ENCODE measurements at regions not wholly inside any gene's neighbourhood (a gene's known extent, or its start where the extent isn't known, plus 50 kb on each side); places are given as distances from the start of the nearest gene placed in this dataset.

GRCh38 chr2:120418174-120418787 is 72.3 kb downstream of the INHBB start:
- ATAC-seq (replicated peaks in 1 of 2) (no peak), DNase-seq (no peak)
- Mint-ChIP-seq H3K27ac (no peak overlapping the region), H3K36me3 (ENCODE audit: insufficient read depth in 2 of 2) (no peaks in the 10 kb centered on the region), H3K4me1 (ENCODE audit: low read depth) (no peaks in the 10 kb centered on the region), H3K9me3 (no peaks in the 10 kb centered on the region), H3K27me3 (ENCODE audit: low read depth) (peaks cover 26% of the 10 kb centered on the region), H3K4me3 (no peak overlapping the region)

- Mint-ChIP-seq H3K4me3 (no peak overlapping the region), H3K36me3 (ENCODE audit: insufficient read depth in 2 of 2) (no peaks in the 10 kb centered on the region), H3K4me1 (ENCODE audit: low read depth) (no peaks in the 10 kb centered on the region), H3K9me3 (no peaks in the 10 kb centered on the region), H3K27me3 (ENCODE audit: low read depth) (peaks cover 30% of the 10 kb centered on the region), H3K27ac (no peak overlapping the region)
- ATAC-seq (replicated peaks in 1 of 2) (no peak), DNase-seq (no peak)
Observed at GRCh38 chr2:120419073-120419472, 73.1 kb downstream of the INHBB start.

- ATAC-seq (replicated peaks in 1 of 2) = no peak
- Mint-ChIP-seq H3K36me3 (ENCODE audit: insufficient read depth in 2 of 2) (no peaks in the 10 kb centered on the region), H3K27me3 (ENCODE audit: low read depth) (peaks cover 27% of the 10 kb centered on the region), H3K9me3 (no peaks in the 10 kb centered on the region), H3K27ac (no peak overlapping the region), H3K4me1 (ENCODE audit: low read depth) (no peaks in the 10 kb centered on the region), H3K4me3 (no peak overlapping the region)
- DNase-seq = no peak
Observed at GRCh38 chr2:120419955-120420354, 74.0 kb downstream of the INHBB start.

GRCh38 chr2:120421126-120421829 is 75.3 kb downstream of the INHBB start:
- DNase-seq = no peak
- Mint-ChIP-seq H3K27me3 (ENCODE audit: low read depth) (peaks cover 34% of the 10 kb centered on the region), H3K4me3 (no peak overlapping the region), H3K36me3 (ENCODE audit: insufficient read depth in 2 of 2) (no peaks in the 10 kb centered on the region), H3K27ac (no peak overlapping the region), H3K9me3 (no peaks in the 10 kb centered on the region), H3K4me1 (ENCODE audit: low read depth) (no peaks in the 10 kb centered on the region)
- no peak for ATAC-seq (replicated peaks in 1 of 2)

- H3K9me3 Mint-ChIP-seq = no peaks in the 10 kb centered on the region
- H3K36me3 Mint-ChIP-seq (ENCODE audit: insufficient read depth in 2 of 2) = no peaks in the 10 kb centered on the region
- no peak overlapping the region for H3K27ac Mint-ChIP-seq
- ATAC-seq (replicated peaks in 1 of 2) (no peak), DNase-seq (no peak)
- peaks cover 39% of the 10 kb centered on the region for H3K27me3 Mint-ChIP-seq (ENCODE audit: low read depth)
- H3K4me1 Mint-ChIP-seq (ENCODE audit: low read depth) = no peaks in the 10 kb centered on the region
- H3K4me3 Mint-ChIP-seq = no peak overlapping the region
Observed at GRCh38 chr2:120421830-120422175, 75.9 kb downstream of the INHBB start.

- peaks cover 44% of the 10 kb centered on the region for H3K27me3 Mint-ChIP-seq (ENCODE audit: low read depth)
Observed at GRCh38 chr2:120422465-120423160, 76.7 kb downstream of the INHBB start.

GRCh38 chr2:120423167-120423943 is 77.4 kb downstream of the INHBB start:
- Mint-ChIP-seq H3K27me3 (ENCODE audit: low read depth) (peaks cover 44% of the 10 kb centered on the region), H3K4me1 (ENCODE audit: low read depth) (no peaks in the 10 kb centered on the region), H3K9me3 (no peaks in the 10 kb centered on the region), H3K4me3 (no peak overlapping the region), H3K27ac (no peak overlapping the region), H3K36me3 (ENCODE audit: insufficient read depth in 2 of 2) (no peaks in the 10 kb centered on the region)
- ATAC-seq (replicated peaks in 1 of 2) = no peak
- no peak for DNase-seq

More at GRCh38 chr2:120422465-120423160, 76.7 kb downstream of the INHBB start:
- H3K4me1 Mint-ChIP-seq (ENCODE audit: low read depth) = no peaks in the 10 kb centered on the region
- no peak overlapping the region for H3K4me3 Mint-ChIP-seq
- no peak for DNase-seq
- no peak for ATAC-seq (replicated peaks in 1 of 2)
- H3K27ac Mint-ChIP-seq = no peak overlapping the region
- no peaks in the 10 kb centered on the region for H3K9me3 Mint-ChIP-seq
- no peaks in the 10 kb centered on the region for H3K36me3 Mint-ChIP-seq (ENCODE audit: insufficient read depth in 2 of 2)

- Mint-ChIP-seq H3K27ac (no peak overlapping the region), H3K4me3 (no peak overlapping the region), H3K36me3 (ENCODE audit: insufficient read depth in 2 of 2) (no peaks in the 10 kb centered on the region), H3K9me3 (no peaks in the 10 kb centered on the region), H3K4me1 (ENCODE audit: low read depth) (no peaks in the 10 kb centered on the region), H3K27me3 (ENCODE audit: low read depth) (peaks cover 45% of the 10 kb centered on the region)
- ATAC-seq (replicated peaks in 1 of 2) (no peak), DNase-seq (no peak)
Observed at GRCh38 chr2:120424274-120424796, 78.4 kb downstream of the INHBB start.

GRCh38 chr2:120425014-120425413 is 79.1 kb downstream of the INHBB start:
- Mint-ChIP-seq H3K4me1 (ENCODE audit: low read depth) (no peaks in the 10 kb centered on the region), H3K36me3 (ENCODE audit: insufficient read depth in 2 of 2) (no peaks in the 10 kb centered on the region), H3K27me3 (ENCODE audit: low read depth) (peaks cover 44% of the 10 kb centered on the region), H3K9me3 (no peaks in the 10 kb centered on the region), H3K27ac (no peak overlapping the region), H3K4me3 (no peak overlapping the region)
- ATAC-seq (replicated peaks in 1 of 2) (no peak), DNase-seq (no peak)

- DNase-seq = no peak
- no peak overlapping the region for H3K4me3 Mint-ChIP-seq
- peaks cover 37% of the 10 kb centered on the region for H3K27me3 Mint-ChIP-seq (ENCODE audit: low read depth)
- no peaks in the 10 kb centered on the region for H3K4me1 Mint-ChIP-seq (ENCODE audit: low read depth)
- H3K27ac Mint-ChIP-seq = no peak overlapping the region
- H3K9me3 Mint-ChIP-seq = no peaks in the 10 kb centered on the region
- H3K36me3 Mint-ChIP-seq (ENCODE audit: insufficient read depth in 2 of 2) = no peaks in the 10 kb centered on the region
- ATAC-seq (replicated peaks in 1 of 2) = no peak
Observed at GRCh38 chr2:120428748-120429147, 82.8 kb downstream of the INHBB start.

- Mint-ChIP-seq H3K27ac (no peak overlapping the region), H3K36me3 (ENCODE audit: insufficient read depth in 2 of 2) (no peaks in the 10 kb centered on the region), H3K4me3 (no peak overlapping the region), H3K27me3 (ENCODE audit: low read depth) (peaks cover 35% of the 10 kb centered on the region), H3K9me3 (no peaks in the 10 kb centered on the region), H3K4me1 (ENCODE audit: low read depth) (no peaks in the 10 kb centered on the region)
- DNase-seq (no peak), ATAC-seq (replicated peaks in 1 of 2) (no peak)
Observed at GRCh38 chr2:120429586-120430500, 83.9 kb downstream of the INHBB start.

- no peak overlapping the region for H3K4me3 Mint-ChIP-seq
- H3K27ac Mint-ChIP-seq = no peak overlapping the region
- H3K27me3 Mint-ChIP-seq (ENCODE audit: low read depth) = peaks cover 35% of the 10 kb centered on the region
- DNase-seq = no peak
- ATAC-seq (replicated peaks in 1 of 2) = no peak
- H3K4me1 Mint-ChIP-seq (ENCODE audit: low read depth) = no peaks in the 10 kb centered on the region
- no peaks in the 10 kb centered on the region for H3K9me3 Mint-ChIP-seq
- no peaks in the 10 kb centered on the region for H3K36me3 Mint-ChIP-seq (ENCODE audit: insufficient read depth in 2 of 2)
Observed at GRCh38 chr2:120430501-120430830, 84.5 kb downstream of the INHBB start.
